H1 (cell line): ENCODE measurements at regions not wholly inside any gene's neighbourhood (a gene's known extent, or its start where the extent isn't known, plus 50 kb on each side); places are given as distances from the start of the nearest gene placed in this dataset.

Source experiments
- CTCF ChIA-PET: fragments of 300-600 bp; sonication (Branson Sonifier 250); formaldehyde crosslinking; loops from one replicate; lab custom pipeline; 2021; ENCODE audit not compliant: partially characterized antibody; lab: Charles Lee
- POLR2A ChIA-PET: fragments of 300-600 bp; sonication (Branson Sonifier 250); formaldehyde crosslinking; loops from one replicate; lab custom pipeline; 2021; ENCODE audit warnings: inconsistent platforms; ENCODE audit not compliant: partially characterized antibody; lab: Charles Lee
- DNase-seq, 2 experiments: peaks; one replicate each; pipeline versions ENCODE4 v3.0.0 to v3.0.0-alpha.2; 2010 to 2022; ENCODE audit warnings: low spot score in 2 of 2, low read depth in 1 of 2, mixed read lengths in 1 of 2
- FAIRE-seq: peaks from 2 replicates; lab custom pipeline; 2011; peaks lifted over from hg19 to GRCh38; lab: Jason Lieb, UNC
- H2AFZ ChIP-seq: 2 replicates; pipeline ENCODE4 v1.8.1; 2012; ENCODE audit warnings: low read length, inconsistent platforms
- H2AK5ac ChIP-seq: 2 replicates; pipeline ENCODE4 v1.6.1; 2013; ENCODE audit warnings: low read depth, low read length
- H2BK120ac ChIP-seq: replicated peaks from 2 replicates; pipeline ENCODE3; 2013; ENCODE audit warnings: low read depth, low read length, inconsistent platforms
- H2BK12ac ChIP-seq: 2 replicates; pipeline ENCODE4 v1.6.1; 2013; ENCODE audit warnings: low read depth, low read length
- H2BK15ac ChIP-seq: 2 replicates; pipeline ENCODE4 v1.6.1; 2013; ENCODE audit warnings: low read length
- H2BK20ac ChIP-seq: 2 replicates; pipeline ENCODE4 v1.6.1; 2013; ENCODE audit warnings: low read length
- H2BK5ac ChIP-seq: 2 replicates; pipeline ENCODE4 v1.6.1; 2013; ENCODE audit warnings: low read depth, low read length
- H3K14ac ChIP-seq: 2 replicates; pipeline ENCODE4 v1.6.1; 2013; ENCODE audit warnings: inconsistent platforms; ENCODE audit not compliant: insufficient read length
- H3K18ac ChIP-seq: 2 replicates; pipeline ENCODE4 v1.6.1; 2013; ENCODE audit warnings: low read length; ENCODE audit errors: extremely low read depth
- H3K23ac ChIP-seq: 2 replicates; pipeline ENCODE4 v1.6.1; 2013; ENCODE audit warnings: inconsistent platforms; ENCODE audit not compliant: insufficient read length
- H3K23me2 ChIP-seq: 2 replicates; pipeline ENCODE4 v1.6.1; 2013; ENCODE audit warnings: low read depth, low read length
- H3K27ac ChIP-seq: 2 replicates; pipeline ENCODE4 v1.6.1; 2011; ENCODE audit warnings: low read depth, low read length, inconsistent platforms
- H3K27me3 ChIP-seq, 4 experiments: replicated peaks in 1 of 4; 1 replicate in 1 of 4; 2 replicates in 3 of 4; pipeline versions ENCODE4 v1.6.1 to v1.8.1; 2011 to 2013; ENCODE audit warnings: low read length in 3 of 4, mild to moderate bottlenecking in 3 of 4, inconsistent platforms in 2 of 4, mixed read lengths in 2 of 4, moderate library complexity in 1 of 4; ENCODE audit not compliant: control insufficient read depth in 3 of 4, insufficient read depth in 3 of 4; ENCODE audit errors: extremely low read depth in 1 of 4
- H3K36me3 ChIP-seq, 4 experiments: 2 replicates each; pipeline versions ENCODE4 v1.6.1 to v1.8.1; 2011 to 2013; ENCODE audit warnings: mild to moderate bottlenecking in 4 of 4, low read length in 3 of 4, moderate library complexity in 2 of 4, control low read depth in 1 of 4, inconsistent platforms in 1 of 4; ENCODE audit not compliant: insufficient read depth in 4 of 4, control insufficient read depth in 2 of 4
- H3K4ac ChIP-seq: replicated peaks from 2 replicates; pipeline ENCODE3; 2013; ENCODE audit warnings: low read length, low read depth, mixed read lengths, inconsistent platforms; ENCODE audit not compliant: insufficient read length
- H3K4me1 ChIP-seq, 4 experiments: replicated peaks in 1 of 4; 1 replicate in 1 of 4; 2 replicates in 3 of 4; pipeline versions ENCODE4 v1.6.1 to v1.8.1; 2011 to 2013; ENCODE audit warnings: low read length in 3 of 4, inconsistent platforms in 2 of 4, mixed read lengths in 1 of 4; ENCODE audit not compliant: insufficient read depth in 4 of 4, control insufficient read depth in 3 of 4
- H3K4me2 ChIP-seq, 2 experiments: 2 replicates each; pipeline versions ENCODE4 v1.6.1 to v1.8.1; 2011 to 2013; ENCODE audit warnings: low read depth in 2 of 2, low read length in 2 of 2, control low read depth in 1 of 2, inconsistent platforms in 1 of 2, mild to moderate bottlenecking in 1 of 2; ENCODE audit not compliant: insufficient read depth in 1 of 2
- H3K4me3 ChIP-seq, 4 experiments: fragments of 200-600, 300-600 bp in 1 of 4; sonication (generic), shearing (Covaris generic), sonication (Bioruptor Twin) in 1 of 4; 2 replicates each; pipeline versions ENCODE4 v1.5.1 to v1.8.1; 2011 to 2016; ENCODE audit warnings: low read length in 4 of 4, low read depth in 3 of 4, control low read depth in 2 of 4, inconsistent platforms in 2 of 4, mild to moderate bottlenecking in 2 of 4, mixed read lengths in 1 of 4, moderate library complexity in 1 of 4; ENCODE audit not compliant: insufficient read depth in 2 of 4; ENCODE audit errors: extremely low read depth in 1 of 4
- H3K56ac ChIP-seq: replicated peaks from 2 replicates; pipeline ENCODE3; 2013; ENCODE audit warnings: low read depth, mild to moderate bottlenecking, mixed read lengths, low read length, inconsistent platforms; ENCODE audit not compliant: insufficient read length
- H3K79me1 ChIP-seq: 2 replicates; pipeline ENCODE4 v1.6.1; 2013; ENCODE audit warnings: low read depth, low read length, control low read depth
- H3K79me2 ChIP-seq, 2 experiments: 2 replicates each; pipeline versions ENCODE4 v1.6.1 to v1.8.1; 2012 to 2013; ENCODE audit warnings: low read length in 2 of 2, mild to moderate bottlenecking in 2 of 2, inconsistent platforms in 1 of 2; ENCODE audit not compliant: insufficient read depth in 2 of 2, control insufficient read depth in 1 of 2
- H3K9ac ChIP-seq, 4 experiments: replicated peaks in 1 of 4; 1 replicate in 1 of 4; 2 replicates in 3 of 4; pipeline versions ENCODE4 v1.6.1 to v1.8.1; 2011 to 2013; ENCODE audit warnings: low read depth in 3 of 4, low read length in 3 of 4, control low read depth in 2 of 4, mild to moderate bottlenecking in 2 of 4, moderate library complexity in 2 of 4, inconsistent platforms in 1 of 4; ENCODE audit errors: extremely low read depth in 1 of 4
- H3K9me3 ChIP-seq, 2 experiments: 2 replicates each; pipeline versions ENCODE4 v1.6.1 to v1.8.1; 2012 to 2013; ENCODE audit warnings: mild to moderate bottlenecking in 2 of 2, moderate library complexity in 2 of 2, control low read depth in 1 of 2, inconsistent platforms in 1 of 2, low read depth in 1 of 2, low read length in 1 of 2, mixed read lengths in 1 of 2; ENCODE audit not compliant: insufficient read depth in 2 of 2
- H4K20me1 ChIP-seq, 2 experiments: replicated peaks in 1 of 2; 2 replicates each; pipeline versions ENCODE3 to v1.8.1; 2011 to 2013; ENCODE audit warnings: inconsistent platforms in 2 of 2, low read length in 2 of 2, mild to moderate bottlenecking in 1 of 2; ENCODE audit not compliant: insufficient read depth in 2 of 2, control insufficient read depth in 1 of 2
- H4K5ac ChIP-seq: 2 replicates; pipeline ENCODE4 v1.6.1; 2013; ENCODE audit warnings: low read length, low read depth, mixed read lengths, inconsistent platforms; ENCODE audit not compliant: insufficient read length
- H4K8ac ChIP-seq: 2 replicates; pipeline ENCODE4 v1.8.0; 2013; ENCODE audit warnings: mild to moderate bottlenecking, moderate library complexity, low read length, inconsistent platforms; ENCODE audit not compliant: insufficient read depth; ENCODE audit errors: extremely low read depth
- H4K91ac ChIP-seq: replicated peaks from 2 replicates; pipeline ENCODE3; 2013; ENCODE audit warnings: low read length, mixed read lengths, inconsistent platforms; ENCODE audit not compliant: insufficient read length
- HDAC6 ChIP-seq: IDR thresholded peaks from one replicate; pipeline ENCODE4 v1.7.1; 2012; ENCODE audit warnings: low read depth, mild to moderate bottlenecking, inconsistent platforms, low read length, moderate library complexity
- MAFK ChIP-seq: IDR thresholded peaks from 2 replicates; pipeline ENCODE4 v1.6.1; 2012; ENCODE audit warnings: low read depth, mild to moderate bottlenecking, improper control_type of control experiment, low read length
- PHF8 ChIP-seq: fragments of 200-600 bp; sonication (generic); conservative IDR thresholded peaks from 2 replicates; pipeline ENCODE4 v1.7.1; 2012; ENCODE audit warnings: low read depth, mild to moderate bottlenecking, inconsistent platforms, low read length, moderate library complexity
- RAD21 ChIP-seq, 2 experiments: IDR thresholded peaks in 1 of 2; conservative IDR thresholded peaks in 1 of 2; 2 replicates each; pipeline ENCODE4 v1.6.1; 2011; ENCODE audit warnings: low read depth in 2 of 2, low read length in 2 of 2, improper control_type of control experiment in 1 of 2, inconsistent platforms in 1 of 2, mild to moderate bottlenecking in 1 of 2, moderate library complexity in 1 of 2
- RBBP5 ChIP-seq: IDR thresholded peaks from 2 replicates; pipeline ENCODE4 v1.7.1; 2012; ENCODE audit warnings: low read depth, mild to moderate bottlenecking, inconsistent platforms, low read length, moderate library complexity, borderline replicate concordance
- SAP30 ChIP-seq: fragments of 300-600 bp; sonication (generic); IDR thresholded peaks from 2 replicates; pipeline ENCODE4 v1.7.1; 2012; ENCODE audit warnings: low read length, moderate library complexity, mild to moderate bottlenecking, inconsistent platforms; ENCODE audit not compliant: insufficient read depth, insufficient replicate concordance
- SIRT6 ChIP-seq: IDR thresholded peaks from one replicate; pipeline ENCODE4 v1.7.1; 2012; ENCODE audit warnings: low read length, inconsistent platforms
- SP1 ChIP-seq: IDR thresholded peaks from 2 replicates; pipeline ENCODE4 v1.6.1; 2011; ENCODE audit warnings: low read depth, low read length
- WGBS, 2 experiments: shearing (Covaris generic) in 1 of 2; methylation state at CpG; one replicate each; pipeline versions ENCODE4 v1.1.6 to v1.1.7; 2013 to 2015; ENCODE audit warnings: low lambda C conversion rate in 2 of 2, mixed read lengths in 2 of 2, inconsistent platforms in 1 of 2, low coverage in 1 of 2, missing lambda C conversion rate in 1 of 2; ENCODE audit not compliant: insufficient replicate concordance in 2 of 2, insufficient coverage in 1 of 2, insufficient read length in 1 of 2; ENCODE audit errors: extremely low coverage in 1 of 2, missing lambda C conversion rate in 1 of 2; 5-methylcytosine and 5-hydroxymethylcytosine counted together

- no peak overlapping the region for H2BK5ac ChIP-seq
- POLR2A ChIA-PET: no interaction called here
- H3K56ac ChIP-seq: no peak overlapping the region
- no peak overlapping the region for H3K4me2 ChIP-seq
- no peaks in the 10 kb centered on the region for H3K23me2 ChIP-seq
- no peak overlapping the region for H4K91ac ChIP-seq
- no peak overlapping the region for H3K4me3 ChIP-seq
- no peaks in the 10 kb centered on the region for H3K27me3 ChIP-seq
- DNase-seq: no peak
- H3K4me1 ChIP-seq: no peaks in the 10 kb centered on the region
- no peak overlapping the region for H3K23ac ChIP-seq
- no peaks in the 10 kb centered on the region for H3K79me1 ChIP-seq
- no peaks in the 10 kb centered on the region for H3K79me2 ChIP-seq
- CTCF ChIA-PET: no interaction called here
- H4K20me1 ChIP-seq: no peaks in the 10 kb centered on the region
- 87% methylated on average over 5 of the region's 6 CpGs; no CpG with 5 or more reads in 1 of the 2 experiments for WGBS, 2 experiments
- no peak overlapping the region for H2AK5ac ChIP-seq
- no peak overlapping the region for H2BK120ac ChIP-seq
- no peak overlapping the region for H4K5ac ChIP-seq
- H3K36me3 ChIP-seq: no peaks in the 10 kb centered on the region
- no peak overlapping the region for H2BK20ac ChIP-seq
- no peak overlapping the region for H2BK12ac ChIP-seq
- no peak overlapping the region for H2BK15ac ChIP-seq
- FAIRE-seq: no peak
- H3K9me3 ChIP-seq: no peaks in the 10 kb centered on the region; a peak in 1 of 4 replicates
- no peak overlapping the region for H2AFZ ChIP-seq
- no peak overlapping the region for H3K14ac ChIP-seq
- no peak overlapping the region for H3K18ac ChIP-seq
- H4K8ac ChIP-seq: no peak overlapping the region
- no peak overlapping the region for H3K9ac ChIP-seq
- H3K27ac ChIP-seq: no peak overlapping the region
- H3K4ac ChIP-seq: no peak overlapping the region
- TF ChIP-seq SIRT6 (no peak), RBBP5 (no peak), RAD21 (IDR thresholded peaks at IDR 0.05 in 1 of 2, conservative IDR thresholded peaks at IDR 0.05 in 1 of 2; ENCODE audit: low read depth in 2 of 2, low read length in 2 of 2) (no peak), MAFK (no peak), SP1 (no peak), SAP30 (no peak), HDAC6 (no peak), PHF8 (no peak)
These were observed 300.2 kb upstream of the VCX start for GRCh38 chrX:7542587-7543380.
